ENCODE measurements at regions not wholly inside any gene's neighbourhood (a gene's known extent, or its start where the extent isn't known, plus 50 kb on each side); places are given as distances from the start of the nearest gene placed in this dataset.

DNA sequence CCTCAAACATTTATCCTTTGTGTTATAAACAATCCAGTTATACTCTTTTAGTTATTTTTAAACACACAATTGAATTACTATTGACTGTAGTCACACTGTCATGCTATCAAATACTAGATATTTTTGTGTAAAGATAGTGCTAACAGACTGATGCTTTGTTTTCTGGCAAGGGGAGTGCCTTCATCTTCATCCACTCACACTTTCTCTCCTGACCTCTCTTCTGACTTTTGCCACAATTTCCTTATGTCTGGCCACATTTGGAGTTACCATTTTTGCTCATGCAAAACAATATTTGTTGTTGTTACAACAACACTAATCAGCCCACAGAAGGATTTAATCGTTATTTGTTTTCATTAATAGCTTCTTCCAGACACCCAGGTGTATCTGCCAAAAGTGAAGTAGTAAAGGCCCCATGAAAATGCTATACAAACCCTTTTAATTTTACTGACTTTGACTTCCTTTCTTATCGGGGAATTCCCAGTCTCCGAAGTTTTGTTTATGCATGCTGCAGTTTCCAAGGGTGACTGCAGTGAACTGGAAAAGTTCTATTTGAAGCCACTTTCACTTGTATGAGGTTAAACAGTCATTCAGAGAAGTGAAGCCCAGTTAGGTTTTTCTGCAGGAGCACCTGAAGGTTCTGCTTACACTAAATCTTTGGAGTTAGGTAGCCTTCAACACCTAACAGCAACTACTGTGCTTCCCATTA is 66.1 kb upstream of the FRY start:
- no peak for DNase-seq (ENCODE audit: low read depth)
- no peak overlapping the region for H3K4me3 ChIP-seq (ENCODE audit: low read depth, low read length)
- no peaks in the 10 kb centered on the region for H3K36me3 ChIP-seq (ENCODE audit: control insufficient read depth, insufficient read depth, low read length)
- ChIA-PET POLR2A (no interaction called here), CTCF (no interaction called here)
- no peaks in the 10 kb centered on the region for H3K27me3 ChIP-seq (ENCODE audit: control insufficient read depth, insufficient read depth, low read length)
- TF ChIP-seq CTCF (IDR thresholded peaks at IDR 0.05; ENCODE audit: insufficient read depth, low read depth, low read length): no peak

- Histone ChIP-seq H3K4me3 (ENCODE audit: low read depth, low read length) (no peak overlapping the region), H3K27me3 (ENCODE audit: control insufficient read depth, insufficient read depth, low read length) (no peaks in the 10 kb centered on the region), H3K36me3 (ENCODE audit: control insufficient read depth, insufficient read depth, low read length) (no peaks in the 10 kb centered on the region)
- CTCF ChIA-PET: interaction anchor here (0.9 kb wide), 1 partner anchor 25 kb away, joined by 3 read pairs; no protein-coding TSS in a partner anchor
- no peak; the same call in 1 of the 2 replicates for TF ChIP-seq CTCF (IDR thresholded peaks at IDR 0.05; ENCODE audit: insufficient read depth, low read depth, low read length)
- POLR2A ChIA-PET: no interaction called here
- no peak for DNase-seq (ENCODE audit: low read depth)
Measured at GRCh38 chr13:31967155-31967554, 64.4 kb upstream of the FRY start.

- Histone ChIP-seq H3K4me3 (ENCODE audit: low read depth, low read length) (no peak overlapping the region), H3K27me3 (ENCODE audit: control insufficient read depth, insufficient read depth, low read length) (no peaks in the 10 kb centered on the region), H3K36me3 (ENCODE audit: control insufficient read depth, insufficient read depth, low read length) (no peaks in the 10 kb centered on the region)
- ChIA-PET CTCF (interaction anchor here (0.7 to 1.2 kb wide), 2 partner anchors 11 to 297 kb away, joined by 3 read pairs; no protein-coding TSS in a partner anchor), POLR2A (no interaction called here)
- no peak for TF ChIP-seq CTCF (IDR thresholded peaks at IDR 0.05; ENCODE audit: insufficient read depth, low read depth, low read length)
- DNase-seq (ENCODE audit: low read depth): no peak
Measured at GRCh38 chr13:31968473-31968872, 63.1 kb upstream of the FRY start.

DNA sequence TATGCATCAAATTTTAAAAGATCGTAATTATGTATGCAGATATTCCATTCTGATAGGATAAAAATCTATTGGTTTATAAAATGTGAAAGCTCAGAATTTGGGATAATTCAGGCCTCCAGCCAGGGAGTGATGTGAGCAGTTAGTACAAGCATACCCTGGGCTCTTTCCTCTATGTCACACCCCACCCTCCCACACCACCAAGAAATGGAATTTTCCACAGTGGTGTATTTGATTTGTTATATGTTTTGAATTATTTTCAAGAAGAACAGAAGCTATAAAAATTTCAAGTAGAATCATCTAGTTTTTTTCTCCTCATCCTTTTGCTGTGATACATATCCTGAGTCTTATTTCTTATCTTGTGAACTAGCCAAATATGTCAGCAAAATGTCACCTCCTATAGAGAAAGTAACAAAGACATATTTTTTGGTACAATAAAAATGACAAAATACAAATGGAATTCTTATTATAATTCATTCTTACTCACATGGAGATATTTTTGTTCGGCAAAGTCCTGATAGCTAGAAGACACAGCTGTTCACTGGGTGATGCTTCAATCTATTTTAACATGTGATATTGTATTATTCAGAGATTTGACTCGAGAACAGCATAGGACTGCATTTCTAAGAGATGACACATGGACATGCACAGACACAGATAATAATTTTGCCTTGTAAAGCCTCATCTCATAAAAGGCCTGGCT is 61.2 kb upstream of the FRY start:
- POLR2A ChIA-PET: interaction anchor here (0.6 kb wide), 3 partner anchors 8 to 174 kb away, joined by 3 to 4 read pairs (median 3); no protein-coding TSS in a partner anchor
- peak; percentile 84 for DNase-seq (ENCODE audit: low read depth)
- CTCF ChIA-PET: no interaction called here
- no peak for TF ChIP-seq CTCF (IDR thresholded peaks at IDR 0.05; ENCODE audit: insufficient read depth, low read depth, low read length)
- no peak overlapping the region for H3K4me3 ChIP-seq (ENCODE audit: low read depth, low read length)
- H3K36me3 ChIP-seq (ENCODE audit: control insufficient read depth, insufficient read depth, low read length): no peaks in the 10 kb centered on the region
- H3K27me3 ChIP-seq (ENCODE audit: control insufficient read depth, insufficient read depth, low read length): no peaks in the 10 kb centered on the region

DNA sequence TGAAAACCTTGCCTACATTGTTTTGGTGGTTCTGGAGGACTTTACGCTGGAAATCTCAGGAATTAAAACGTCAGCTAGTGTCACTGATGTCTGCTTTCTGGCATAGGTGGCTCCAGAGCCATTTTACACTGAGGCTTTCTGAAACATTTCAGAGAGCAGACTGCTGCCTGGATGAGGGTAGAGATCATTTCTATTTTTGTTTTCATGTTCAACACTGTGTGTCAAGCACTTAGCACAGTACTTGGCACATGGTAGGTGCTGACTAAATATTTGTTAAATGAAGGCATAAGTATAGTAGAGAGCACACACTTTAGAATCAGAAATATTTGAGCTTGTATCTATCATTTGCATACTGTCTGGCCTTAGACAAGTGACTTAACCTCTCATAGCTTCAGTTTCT is 59.1 kb upstream of the FRY start:
- ChIA-PET CTCF (interaction anchor here (1.0 kb wide), 1 partner anchor 10 kb away, joined by 3 read pairs; no protein-coding TSS in a partner anchor), POLR2A (no interaction called here)
- no peak for DNase-seq (ENCODE audit: low read depth)
- no peak overlapping the region for H3K4me3 ChIP-seq (ENCODE audit: low read depth, low read length)
- no peaks in the 10 kb centered on the region for H3K27me3 ChIP-seq (ENCODE audit: control insufficient read depth, insufficient read depth, low read length)
- no peaks in the 10 kb centered on the region for H3K36me3 ChIP-seq (ENCODE audit: control insufficient read depth, insufficient read depth, low read length)
- TF ChIP-seq CTCF (IDR thresholded peaks at IDR 0.05; ENCODE audit: insufficient read depth, low read depth, low read length): no peak

All from BJ (cell line).